ENCODE measurements at regions not wholly inside any gene's neighbourhood (a gene's known extent, or its start where the extent isn't known, plus 50 kb on each side); places are given as distances from the start of the nearest gene placed in this dataset.

DNA sequence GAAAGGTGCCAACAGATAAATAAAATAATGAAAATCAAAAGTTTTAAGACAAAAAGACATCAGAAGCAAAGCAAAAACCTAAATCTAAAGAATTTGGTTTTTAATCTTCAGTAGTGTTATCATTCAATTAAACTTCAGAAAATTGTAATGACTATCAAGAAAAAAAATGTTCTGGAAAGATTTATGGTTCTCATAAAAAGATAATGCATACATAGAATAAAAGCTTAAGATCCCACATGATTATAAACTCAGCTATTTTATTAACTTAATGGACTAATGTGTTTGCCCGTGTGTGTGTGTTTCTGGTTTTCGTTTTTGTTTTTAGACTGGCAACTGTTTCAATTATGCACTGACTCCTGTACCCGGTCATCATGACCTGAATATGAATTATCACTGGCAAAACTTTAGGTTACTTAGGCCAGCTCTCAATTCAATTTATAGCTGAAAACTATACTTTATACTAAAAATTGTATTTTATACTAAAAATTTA is 217.5 kb upstream of the DKK2 start:
- Histone ChIP-seq H3K4me1 (no peaks in the 10 kb centered on the region), H3K9me3 (no peaks in the 10 kb centered on the region), H3K27ac (no peak overlapping the region), H3K4me3 (no peak overlapping the region), H3K36me3 (no peaks in the 10 kb centered on the region), H3K27me3 (no peaks in the 10 kb centered on the region)
- DNase-seq: no peak
- no peak for ATAC-seq
- intact Hi-C loops (cut with DNase I): no loop called here
- TF ChIP-seq, protein P1, sequence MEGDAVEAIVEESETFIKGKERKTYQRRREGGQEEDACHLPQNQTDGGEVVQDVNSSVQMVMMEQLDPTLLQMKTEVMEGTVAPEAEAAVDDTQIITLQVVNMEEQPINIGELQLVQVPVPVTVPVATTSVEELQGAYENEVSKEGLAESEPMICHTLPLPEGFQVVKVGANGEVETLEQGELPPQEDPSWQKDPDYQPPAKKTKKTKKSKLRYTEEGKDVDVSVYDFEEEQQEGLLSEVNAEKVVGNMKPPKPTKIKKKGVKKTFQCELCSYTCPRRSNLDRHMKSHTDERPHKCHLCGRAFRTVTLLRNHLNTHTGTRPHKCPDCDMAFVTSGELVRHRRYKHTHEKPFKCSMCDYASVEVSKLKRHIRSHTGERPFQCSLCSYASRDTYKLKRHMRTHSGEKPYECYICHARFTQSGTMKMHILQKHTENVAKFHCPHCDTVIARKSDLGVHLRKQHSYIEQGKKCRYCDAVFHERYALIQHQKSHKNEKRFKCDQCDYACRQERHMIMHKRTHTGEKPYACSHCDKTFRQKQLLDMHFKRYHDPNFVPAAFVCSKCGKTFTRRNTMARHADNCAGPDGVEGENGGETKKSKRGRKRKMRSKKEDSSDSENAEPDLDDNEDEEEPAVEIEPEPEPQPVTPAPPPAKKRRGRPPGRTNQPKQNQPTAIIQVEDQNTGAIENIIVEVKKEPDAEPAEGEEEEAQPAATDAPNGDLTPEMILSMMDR (IDR thresholded peaks at IDR 0.05): no peak

GRCh38 chr4:107253090-107253489 is 217.0 kb upstream of the DKK2 start:
- no peaks in the 10 kb centered on the region for H3K4me1 ChIP-seq
- no peaks in the 10 kb centered on the region for H3K27me3 ChIP-seq
- no peak overlapping the region for H3K4me3 ChIP-seq
- H3K27ac ChIP-seq: no peak overlapping the region
- no peaks in the 10 kb centered on the region for H3K36me3 ChIP-seq
- TF ChIP-seq, protein P1 (IDR thresholded peaks at IDR 0.05): no peak
- no peaks in the 10 kb centered on the region for H3K9me3 ChIP-seq
- intact Hi-C loops (cut with DNase I): no loop called here
- no peak for DNase-seq
- ATAC-seq: no peak

DNA sequence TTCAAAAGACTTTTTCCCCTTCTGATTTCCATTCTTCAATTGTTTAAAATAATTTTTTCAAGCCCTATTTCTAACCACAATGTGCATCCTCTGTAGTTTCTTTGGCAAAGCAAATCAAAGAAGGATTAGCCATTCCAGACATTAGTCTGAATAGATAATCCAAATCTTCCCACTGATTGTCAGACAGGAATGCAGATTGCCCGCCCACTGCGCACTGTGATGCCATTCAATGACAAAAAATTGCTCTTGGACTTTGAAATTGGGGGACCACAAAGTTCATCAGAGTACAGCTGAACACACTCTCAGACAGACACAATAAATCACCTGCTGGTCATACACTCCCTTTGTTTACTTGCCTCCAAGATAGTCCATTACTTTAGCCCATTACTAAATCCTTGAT is 216.5 kb upstream of the DKK2 start:
- H3K36me3 ChIP-seq: no peaks in the 10 kb centered on the region
- no peak overlapping the region for H3K4me3 ChIP-seq
- TF ChIP-seq, protein P1 (IDR thresholded peaks at IDR 0.05): no peak
- no peaks in the 10 kb centered on the region for H3K27me3 ChIP-seq
- DNase-seq (no peak), ATAC-seq (no peak)
- no peaks in the 10 kb centered on the region for H3K4me1 ChIP-seq
- no peaks in the 10 kb centered on the region for H3K9me3 ChIP-seq
- intact Hi-C loops (cut with DNase I): no loop called here
- no peak overlapping the region for H3K27ac ChIP-seq

DNA sequence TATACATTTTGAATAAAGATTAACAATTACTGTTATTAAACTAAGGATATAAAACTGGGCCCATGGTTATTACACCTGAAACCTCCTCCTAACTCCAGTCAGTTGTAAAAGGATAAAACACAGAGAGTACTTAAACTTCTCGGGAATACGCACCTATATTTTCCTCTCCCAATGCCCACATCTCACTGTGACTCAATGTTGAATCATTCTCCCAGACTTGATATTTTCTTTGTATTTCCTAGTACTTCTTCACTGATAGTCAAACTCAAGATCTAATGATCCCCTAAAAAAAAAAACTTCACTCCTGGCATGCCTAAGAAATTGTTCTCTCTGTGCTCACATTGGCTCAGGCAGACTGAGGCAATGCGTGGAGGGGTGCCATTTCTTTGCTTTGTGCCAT is 212.5 kb upstream of the DKK2 start:
- ATAC-seq (no peak), DNase-seq (no peak)
- H3K36me3 ChIP-seq: no peaks in the 10 kb centered on the region
- intact Hi-C loops (cut with DNase I): no loop called here
- no peaks in the 10 kb centered on the region for H3K4me1 ChIP-seq
- no peak overlapping the region for H3K27ac ChIP-seq
- H3K4me3 ChIP-seq: no peak overlapping the region
- TF ChIP-seq, protein P1 (IDR thresholded peaks at IDR 0.05): no peak
- H3K27me3 ChIP-seq: no peaks in the 10 kb centered on the region
- H3K9me3 ChIP-seq: no peaks in the 10 kb centered on the region

GRCh38 chr4:107247738-107248137 is 211.6 kb upstream of the DKK2 start:
- Histone ChIP-seq H3K4me3 (no peak overlapping the region), H3K4me1 (no peaks in the 10 kb centered on the region), H3K9me3 (no peaks in the 10 kb centered on the region), H3K27me3 (no peaks in the 10 kb centered on the region), H3K27ac (no peak overlapping the region), H3K36me3 (no peaks in the 10 kb centered on the region)
- peak in 2 of 4 donors; percentile 14 to 31 for DNase-seq
- ATAC-seq: no peak
- intact Hi-C loops (cut with DNase I): no loop called here
- TF ChIP-seq, protein P1 (IDR thresholded peaks at IDR 0.05): no peak
